H1 (cell line): ENCODE measurements at regions not wholly inside any gene's neighbourhood (a gene's known extent, or its start where the extent isn't known, plus 50 kb on each side); places are given as distances from the start of the nearest gene placed in this dataset.

ENCODE experiments used
- CTCF ChIA-PET: fragments of 300-600 bp; sonication (Branson Sonifier 250); formaldehyde crosslinking; loops from one replicate; lab custom pipeline; 2021; ENCODE audit not compliant: partially characterized antibody; lab: Charles Lee
- POLR2A ChIA-PET: fragments of 300-600 bp; sonication (Branson Sonifier 250); formaldehyde crosslinking; loops from one replicate; lab custom pipeline; 2021; ENCODE audit warnings: inconsistent platforms; ENCODE audit not compliant: partially characterized antibody; lab: Charles Lee
- DNase-seq, 2 experiments: peaks; one replicate each; pipeline versions ENCODE4 v3.0.0 to v3.0.0-alpha.2; 2010 to 2022; ENCODE audit warnings: low spot score in 2 of 2, low read depth in 1 of 2, mixed read lengths in 1 of 2
- FAIRE-seq: peaks from 2 replicates; lab custom pipeline; 2011; peaks lifted over from hg19 to GRCh38; lab: Jason Lieb, UNC
- H2AFZ ChIP-seq: 2 replicates; pipeline ENCODE4 v1.8.1; 2012; ENCODE audit warnings: low read length, inconsistent platforms
- H2AK5ac ChIP-seq: 2 replicates; pipeline ENCODE4 v1.6.1; 2013; ENCODE audit warnings: low read depth, low read length
- H2BK120ac ChIP-seq: replicated peaks from 2 replicates; pipeline ENCODE3; 2013; ENCODE audit warnings: low read depth, low read length, inconsistent platforms
- H2BK12ac ChIP-seq: 2 replicates; pipeline ENCODE4 v1.6.1; 2013; ENCODE audit warnings: low read depth, low read length
- H2BK15ac ChIP-seq: 2 replicates; pipeline ENCODE4 v1.6.1; 2013; ENCODE audit warnings: low read length
- H2BK20ac ChIP-seq: 2 replicates; pipeline ENCODE4 v1.6.1; 2013; ENCODE audit warnings: low read length
- H2BK5ac ChIP-seq: 2 replicates; pipeline ENCODE4 v1.6.1; 2013; ENCODE audit warnings: low read depth, low read length
- H3K14ac ChIP-seq: 2 replicates; pipeline ENCODE4 v1.6.1; 2013; ENCODE audit warnings: inconsistent platforms; ENCODE audit not compliant: insufficient read length
- H3K18ac ChIP-seq: 2 replicates; pipeline ENCODE4 v1.6.1; 2013; ENCODE audit warnings: low read length; ENCODE audit errors: extremely low read depth
- H3K23ac ChIP-seq: 2 replicates; pipeline ENCODE4 v1.6.1; 2013; ENCODE audit warnings: inconsistent platforms; ENCODE audit not compliant: insufficient read length
- H3K23me2 ChIP-seq: 2 replicates; pipeline ENCODE4 v1.6.1; 2013; ENCODE audit warnings: low read depth, low read length
- H3K27ac ChIP-seq: 2 replicates; pipeline ENCODE4 v1.6.1; 2011; ENCODE audit warnings: low read depth, low read length, inconsistent platforms
- H3K27me3 ChIP-seq, 4 experiments: replicated peaks in 1 of 4; 1 replicate in 1 of 4; 2 replicates in 3 of 4; pipeline versions ENCODE4 v1.6.1 to v1.8.1; 2011 to 2013; ENCODE audit warnings: low read length in 3 of 4, mild to moderate bottlenecking in 3 of 4, inconsistent platforms in 2 of 4, mixed read lengths in 2 of 4, moderate library complexity in 1 of 4; ENCODE audit not compliant: control insufficient read depth in 3 of 4, insufficient read depth in 3 of 4; ENCODE audit errors: extremely low read depth in 1 of 4
- H3K36me3 ChIP-seq, 4 experiments: 2 replicates each; pipeline versions ENCODE4 v1.6.1 to v1.8.1; 2011 to 2013; ENCODE audit warnings: mild to moderate bottlenecking in 4 of 4, low read length in 3 of 4, moderate library complexity in 2 of 4, control low read depth in 1 of 4, inconsistent platforms in 1 of 4; ENCODE audit not compliant: insufficient read depth in 4 of 4, control insufficient read depth in 2 of 4
- H3K4ac ChIP-seq: replicated peaks from 2 replicates; pipeline ENCODE3; 2013; ENCODE audit warnings: low read length, low read depth, mixed read lengths, inconsistent platforms; ENCODE audit not compliant: insufficient read length
- H3K4me1 ChIP-seq, 4 experiments: replicated peaks in 1 of 4; 1 replicate in 1 of 4; 2 replicates in 3 of 4; pipeline versions ENCODE4 v1.6.1 to v1.8.1; 2011 to 2013; ENCODE audit warnings: low read length in 3 of 4, inconsistent platforms in 2 of 4, mixed read lengths in 1 of 4; ENCODE audit not compliant: insufficient read depth in 4 of 4, control insufficient read depth in 3 of 4
- H3K4me2 ChIP-seq, 2 experiments: 2 replicates each; pipeline versions ENCODE4 v1.6.1 to v1.8.1; 2011 to 2013; ENCODE audit warnings: low read depth in 2 of 2, low read length in 2 of 2, control low read depth in 1 of 2, inconsistent platforms in 1 of 2, mild to moderate bottlenecking in 1 of 2; ENCODE audit not compliant: insufficient read depth in 1 of 2
- H3K4me3 ChIP-seq, 4 experiments: fragments of 200-600, 300-600 bp in 1 of 4; sonication (generic), shearing (Covaris generic), sonication (Bioruptor Twin) in 1 of 4; 2 replicates each; pipeline versions ENCODE4 v1.5.1 to v1.8.1; 2011 to 2016; ENCODE audit warnings: low read length in 4 of 4, low read depth in 3 of 4, control low read depth in 2 of 4, inconsistent platforms in 2 of 4, mild to moderate bottlenecking in 2 of 4, mixed read lengths in 1 of 4, moderate library complexity in 1 of 4; ENCODE audit not compliant: insufficient read depth in 2 of 4; ENCODE audit errors: extremely low read depth in 1 of 4
- H3K56ac ChIP-seq: replicated peaks from 2 replicates; pipeline ENCODE3; 2013; ENCODE audit warnings: low read depth, mild to moderate bottlenecking, mixed read lengths, low read length, inconsistent platforms; ENCODE audit not compliant: insufficient read length
- H3K79me1 ChIP-seq: 2 replicates; pipeline ENCODE4 v1.6.1; 2013; ENCODE audit warnings: low read depth, low read length, control low read depth
- H3K79me2 ChIP-seq, 2 experiments: 2 replicates each; pipeline versions ENCODE4 v1.6.1 to v1.8.1; 2012 to 2013; ENCODE audit warnings: low read length in 2 of 2, mild to moderate bottlenecking in 2 of 2, inconsistent platforms in 1 of 2; ENCODE audit not compliant: insufficient read depth in 2 of 2, control insufficient read depth in 1 of 2
- H3K9ac ChIP-seq, 4 experiments: replicated peaks in 1 of 4; 1 replicate in 1 of 4; 2 replicates in 3 of 4; pipeline versions ENCODE4 v1.6.1 to v1.8.1; 2011 to 2013; ENCODE audit warnings: low read depth in 3 of 4, low read length in 3 of 4, control low read depth in 2 of 4, mild to moderate bottlenecking in 2 of 4, moderate library complexity in 2 of 4, inconsistent platforms in 1 of 4; ENCODE audit errors: extremely low read depth in 1 of 4
- H3K9me3 ChIP-seq, 2 experiments: 2 replicates each; pipeline versions ENCODE4 v1.6.1 to v1.8.1; 2012 to 2013; ENCODE audit warnings: mild to moderate bottlenecking in 2 of 2, moderate library complexity in 2 of 2, control low read depth in 1 of 2, inconsistent platforms in 1 of 2, low read depth in 1 of 2, low read length in 1 of 2, mixed read lengths in 1 of 2; ENCODE audit not compliant: insufficient read depth in 2 of 2
- H4K20me1 ChIP-seq, 2 experiments: replicated peaks in 1 of 2; 2 replicates each; pipeline versions ENCODE3 to v1.8.1; 2011 to 2013; ENCODE audit warnings: inconsistent platforms in 2 of 2, low read length in 2 of 2, mild to moderate bottlenecking in 1 of 2; ENCODE audit not compliant: insufficient read depth in 2 of 2, control insufficient read depth in 1 of 2
- H4K5ac ChIP-seq: 2 replicates; pipeline ENCODE4 v1.6.1; 2013; ENCODE audit warnings: low read length, low read depth, mixed read lengths, inconsistent platforms; ENCODE audit not compliant: insufficient read length
- H4K8ac ChIP-seq: 2 replicates; pipeline ENCODE4 v1.8.0; 2013; ENCODE audit warnings: mild to moderate bottlenecking, moderate library complexity, low read length, inconsistent platforms; ENCODE audit not compliant: insufficient read depth; ENCODE audit errors: extremely low read depth
- H4K91ac ChIP-seq: replicated peaks from 2 replicates; pipeline ENCODE3; 2013; ENCODE audit warnings: low read length, mixed read lengths, inconsistent platforms; ENCODE audit not compliant: insufficient read length
- E2F6 ChIP-seq: IDR thresholded peaks from 2 replicates; pipeline ENCODE4 v1.6.1; 2012; ENCODE audit warnings: inconsistent platforms
- POU5F1 ChIP-seq: IDR thresholded peaks from 2 replicates; pipeline ENCODE4 v1.6.1; 2011; ENCODE audit warnings: low read depth, mild to moderate bottlenecking, low read length, moderate library complexity
- WGBS, 2 experiments: shearing (Covaris generic) in 1 of 2; methylation state at CpG; one replicate each; pipeline versions ENCODE4 v1.1.6 to v1.1.7; 2013 to 2015; ENCODE audit warnings: low lambda C conversion rate in 2 of 2, mixed read lengths in 2 of 2, inconsistent platforms in 1 of 2, low coverage in 1 of 2, missing lambda C conversion rate in 1 of 2; ENCODE audit not compliant: insufficient replicate concordance in 2 of 2, insufficient coverage in 1 of 2, insufficient read length in 1 of 2; ENCODE audit errors: extremely low coverage in 1 of 2, missing lambda C conversion rate in 1 of 2; 5-methylcytosine and 5-hydroxymethylcytosine counted together

- Histone ChIP-seq H3K4me3 (no peak overlapping the region), H3K36me3 (no peaks in the 10 kb centered on the region), H3K4me1 (no peaks in the 10 kb centered on the region; a peak in 1 of 7 replicates), H4K91ac (no peak overlapping the region), H3K56ac (no peak overlapping the region), H3K9me3 (no peaks in the 10 kb centered on the region), H3K79me1 (no peaks in the 10 kb centered on the region), H3K4me2 (no peak overlapping the region), H4K8ac (no peak overlapping the region), H4K20me1 (no peaks in the 10 kb centered on the region), H2AK5ac (no peak overlapping the region), H2BK15ac (no peak overlapping the region), H2BK5ac (no peak overlapping the region), H3K18ac (no peak overlapping the region), H2BK12ac (no peak overlapping the region), H2AFZ (peak overlapping the region; percentile 68; the same call in 1 of the 2 replicates), H3K79me2 (no peaks in the 10 kb centered on the region), H3K23ac (no peak overlapping the region), H3K27ac (no peak overlapping the region), H3K27me3 (no peaks in the 10 kb centered on the region), H2BK20ac (no peak overlapping the region), H3K9ac (no peak overlapping the region), H2BK120ac (no peak overlapping the region), H3K4ac (no peak overlapping the region), H4K5ac (no peak overlapping the region), H3K23me2 (no peaks in the 10 kb centered on the region), H3K14ac (no peak overlapping the region)
- ChIA-PET CTCF (interaction anchor here (1.0 kb wide), 1 partner anchor 23 kb away, joined by 3 read pairs; no protein-coding TSS in a partner anchor), POLR2A (no interaction called here)
- 100% methylated on average over 1 of the region's 1 CpG; no CpG with 5 or more reads in 1 of the 2 experiments for WGBS, 2 experiments
- DNase-seq (no peak), FAIRE-seq (no peak)
- TF ChIP-seq POU5F1 (no peak), E2F6 (no peak)
These were observed 339.8 kb downstream of the AGTPBP1 start for GRCh38 chr9:85401998-85402397.
